GM12875 (cell line): ENCODE measurements at regions not wholly inside any gene's neighbourhood (a gene's known extent, or its start where the extent isn't known, plus 50 kb on each side); places are given as distances from the start of the nearest gene placed in this dataset.
"Not testable (repeated sequence)": the region's sequence is repeated elsewhere in the genome, so short reads cannot be mapped to it uniquely, and the experiment has no call there.

ENCODE experiments used
- H3K4me3 ChIP-seq: one replicate; pipeline ENCODE4 v1.5.1; 2011; ENCODE audit warnings: low read depth, low read length, control low read depth
- TF ChIP-seq, protein P1 (sequence below): IDR thresholded peaks from 2 replicates; pipeline ENCODE4 v1.5.1; 2011; ENCODE audit warnings: low read depth, mild to moderate bottlenecking, control low read depth, inconsistent platforms, low read length, moderate library complexity, borderline replicate concordance; ENCODE audit not compliant: insufficient read depth

DNA sequence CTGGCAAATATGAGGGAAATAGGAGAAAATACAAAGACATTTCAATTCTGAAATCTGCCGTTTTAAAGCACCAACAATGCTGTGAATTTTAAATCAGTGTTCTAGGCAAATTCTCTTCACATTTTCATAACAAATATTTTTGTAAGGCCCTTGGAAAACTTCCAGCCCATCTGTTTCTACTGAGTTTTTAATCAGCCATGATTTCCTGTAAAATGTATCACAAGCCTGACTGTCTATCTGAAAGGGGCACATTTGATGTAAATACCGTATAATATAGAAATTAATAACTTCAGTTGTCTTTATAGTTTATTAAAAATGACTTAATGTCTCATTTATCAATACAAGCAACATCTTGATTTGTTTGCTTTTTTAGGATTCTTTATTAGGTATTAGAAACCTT lies 454.7 kb downstream of the PYDC2 start:
- no peak overlapping the region for H3K4me3 ChIP-seq

DNA sequence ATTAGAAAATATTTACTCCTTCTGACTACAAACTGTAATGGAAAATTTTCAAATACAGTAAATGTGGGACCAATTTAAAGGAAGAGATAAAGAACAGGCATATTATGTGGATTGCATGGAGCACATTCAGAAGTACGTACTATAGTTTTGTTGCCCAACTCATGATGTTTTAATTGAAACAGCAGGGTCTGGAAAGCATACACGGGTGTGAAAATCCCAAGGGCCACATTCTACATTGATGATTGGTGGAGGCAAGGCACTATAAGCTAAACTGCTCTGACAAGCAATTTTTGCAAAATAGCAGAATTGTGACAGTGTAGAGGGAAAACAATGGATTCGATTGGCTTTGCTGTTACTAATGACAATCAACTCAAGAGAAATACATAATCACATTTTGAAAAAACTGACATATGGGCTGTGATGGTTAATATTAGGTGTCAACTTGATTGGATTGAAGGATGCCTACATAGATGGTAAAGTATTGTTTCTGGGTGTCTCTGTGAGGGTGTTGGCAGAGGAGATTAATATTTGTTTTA lies 458.6 kb downstream of the PYDC2 start:
- TF ChIP-seq, protein P1, sequence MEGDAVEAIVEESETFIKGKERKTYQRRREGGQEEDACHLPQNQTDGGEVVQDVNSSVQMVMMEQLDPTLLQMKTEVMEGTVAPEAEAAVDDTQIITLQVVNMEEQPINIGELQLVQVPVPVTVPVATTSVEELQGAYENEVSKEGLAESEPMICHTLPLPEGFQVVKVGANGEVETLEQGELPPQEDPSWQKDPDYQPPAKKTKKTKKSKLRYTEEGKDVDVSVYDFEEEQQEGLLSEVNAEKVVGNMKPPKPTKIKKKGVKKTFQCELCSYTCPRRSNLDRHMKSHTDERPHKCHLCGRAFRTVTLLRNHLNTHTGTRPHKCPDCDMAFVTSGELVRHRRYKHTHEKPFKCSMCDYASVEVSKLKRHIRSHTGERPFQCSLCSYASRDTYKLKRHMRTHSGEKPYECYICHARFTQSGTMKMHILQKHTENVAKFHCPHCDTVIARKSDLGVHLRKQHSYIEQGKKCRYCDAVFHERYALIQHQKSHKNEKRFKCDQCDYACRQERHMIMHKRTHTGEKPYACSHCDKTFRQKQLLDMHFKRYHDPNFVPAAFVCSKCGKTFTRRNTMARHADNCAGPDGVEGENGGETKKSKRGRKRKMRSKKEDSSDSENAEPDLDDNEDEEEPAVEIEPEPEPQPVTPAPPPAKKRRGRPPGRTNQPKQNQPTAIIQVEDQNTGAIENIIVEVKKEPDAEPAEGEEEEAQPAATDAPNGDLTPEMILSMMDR, result no peak
- no peak overlapping the region for H3K4me3 ChIP-seq

More for the DNA sequence above, 454.7 kb downstream of the PYDC2 start:
- TF ChIP-seq, protein P1, result no peak

DNA sequence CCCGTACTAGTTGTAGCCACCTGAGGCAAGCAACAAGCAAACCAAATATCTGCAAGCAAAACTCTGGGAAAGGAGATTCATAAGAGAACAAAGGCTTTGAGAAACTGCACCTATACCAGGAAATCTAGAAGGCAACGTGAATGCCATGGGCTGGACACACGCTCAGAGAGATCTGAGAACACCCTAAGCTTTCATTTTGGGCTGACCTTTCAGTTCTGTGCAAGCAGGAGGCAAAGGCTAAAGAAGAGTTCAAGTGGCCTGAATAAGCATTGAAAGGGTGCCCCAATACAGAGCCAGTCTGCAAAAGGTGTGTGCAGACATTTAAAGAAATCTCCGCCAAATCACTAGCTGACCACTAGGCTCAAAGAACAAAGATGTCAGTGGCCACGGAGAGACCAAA lies 461.6 kb downstream of the PYDC2 start:
- TF ChIP-seq, protein P1, result no peak
- no peak overlapping the region for H3K4me3 ChIP-seq

DNA sequence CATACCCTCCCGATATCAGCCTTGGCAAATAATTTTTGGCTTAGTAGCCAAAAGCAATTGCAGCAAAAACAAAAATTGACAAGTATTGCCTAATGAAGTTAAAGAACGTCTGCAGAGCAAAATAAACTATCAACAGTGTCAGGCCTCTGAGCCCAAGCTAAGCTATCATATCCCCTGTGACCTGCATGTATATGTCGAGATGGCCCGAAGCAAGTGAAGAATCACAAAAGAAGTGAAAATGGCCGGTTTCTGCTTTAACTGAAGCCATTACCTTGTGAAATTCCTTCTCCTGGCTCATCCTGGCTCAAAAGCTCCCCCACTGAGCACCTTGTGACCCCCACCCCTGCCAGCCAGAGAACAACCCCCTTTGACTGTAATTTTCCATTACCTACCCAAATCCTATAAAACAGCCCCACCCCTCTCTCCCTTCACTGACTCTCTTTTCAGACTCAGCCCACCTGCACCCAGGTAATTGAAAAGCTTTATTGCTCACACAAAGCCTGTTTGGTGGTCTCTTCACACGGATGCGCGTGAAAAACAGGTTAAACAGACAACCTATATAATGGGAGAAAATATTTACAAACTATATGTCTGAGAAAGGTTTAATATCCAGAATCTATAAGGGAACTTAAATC lies 466.3 kb downstream of the PYDC2 start:
- not testable (repeated sequence) for H3K4me3 ChIP-seq

DNA sequence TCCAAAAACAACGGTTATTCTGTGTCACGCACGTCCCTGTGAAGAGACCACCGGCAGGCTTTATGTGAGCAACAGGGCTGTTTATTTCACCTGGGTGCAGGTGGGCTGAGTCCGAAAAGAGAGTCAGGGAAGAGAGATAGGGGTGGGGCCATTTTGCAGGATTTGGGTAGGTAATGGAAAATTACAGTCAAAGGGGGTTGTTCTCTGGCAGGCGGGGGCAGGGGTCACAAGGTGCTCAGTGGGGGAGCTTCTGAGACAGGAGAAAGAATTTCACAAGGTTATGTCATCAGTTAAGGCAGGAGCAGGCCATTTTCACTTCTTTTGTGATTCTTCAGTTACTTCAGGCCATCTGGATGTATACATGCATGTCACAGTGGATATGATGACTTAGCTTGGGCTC lies 467.0 kb downstream of the PYDC2 start:
- H3K4me3 ChIP-seq, result not testable (repeated sequence)

DNA sequence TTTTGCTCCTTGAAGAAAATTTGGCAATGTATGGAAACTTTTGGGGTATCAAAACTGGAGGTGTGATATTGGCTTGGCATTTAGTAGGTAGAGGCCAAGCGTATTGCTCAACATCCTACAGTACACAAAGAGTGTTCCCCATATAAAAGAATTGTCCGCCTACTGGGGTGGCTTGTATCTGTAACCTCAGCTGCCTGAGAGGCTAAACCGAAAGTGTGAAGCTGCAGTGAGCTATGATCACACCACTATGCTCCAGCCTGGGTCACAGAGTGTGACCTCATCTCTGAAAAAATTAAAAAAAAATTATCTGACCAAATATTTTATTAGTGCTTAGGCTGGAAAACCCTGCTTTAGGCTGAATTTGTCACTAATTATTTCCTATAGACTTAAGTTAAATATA lies 483.9 kb downstream of the PYDC2 start:
- TF ChIP-seq, protein P1, result no peak
- no peak overlapping the region for H3K4me3 ChIP-seq

DNA sequence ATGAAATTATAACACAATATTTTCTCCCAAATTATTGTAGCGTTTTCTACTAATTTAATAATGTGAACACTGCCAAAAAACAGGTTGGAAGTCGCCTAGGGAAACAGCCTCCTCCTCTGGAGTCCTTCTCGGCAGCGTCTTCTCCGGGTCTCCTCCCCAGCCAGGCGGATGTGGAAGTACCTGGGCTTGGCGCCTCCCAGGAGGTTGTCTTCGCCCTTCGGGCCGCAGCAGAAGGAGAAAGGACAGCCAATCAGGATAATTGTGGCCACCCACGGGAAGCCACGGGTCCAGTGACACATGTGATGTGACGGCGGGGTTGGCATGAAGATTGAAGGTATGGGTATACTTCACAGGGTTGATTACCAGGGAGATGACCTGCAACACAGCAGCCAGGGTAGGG lies 491.2 kb downstream of the PYDC2 start:
- no peak overlapping the region for H3K4me3 ChIP-seq
- TF ChIP-seq, protein P1, result no peak

DNA sequence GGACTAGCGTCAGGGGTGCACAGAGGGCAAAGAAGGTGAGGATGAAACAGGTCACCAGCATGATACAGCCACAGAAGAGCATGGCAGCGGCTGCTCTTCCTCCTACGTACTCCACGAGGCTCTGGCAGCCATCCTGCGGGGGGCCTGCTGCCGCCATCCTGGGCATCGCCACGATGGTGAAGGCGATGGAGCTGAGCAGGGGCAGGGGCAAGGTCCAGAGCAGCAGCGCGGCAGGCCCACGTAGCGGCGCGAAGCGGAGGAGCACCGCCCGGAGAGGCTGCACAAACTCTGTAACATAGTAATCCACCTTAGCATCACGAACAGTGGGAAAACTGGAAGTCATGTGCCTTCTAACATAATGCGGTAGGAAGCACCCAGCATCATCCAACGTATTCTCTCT lies 491.6 kb downstream of the PYDC2 start:
- TF ChIP-seq, protein P1, result no peak
- no peak overlapping the region for H3K4me3 ChIP-seq
